Breast epithelium (tissue), 4 donors: ENCODE measurements at regions not wholly inside any gene's neighbourhood (a gene's known extent, or its start where the extent isn't known, plus 50 kb on each side); places are given as distances from the start of the nearest gene placed in this dataset.

Experiments used
- DNase-seq, 2 donors: peaks; one replicate each; pipeline ENCODE4 v3.0.0-alpha.2; 2019; ENCODE audit warnings: low spot score in 2 of 2
- H3K27ac ChIP-seq, 2 donors: fragments of 200-600 bp; sonication (generic) in 1 of 2; one replicate each; pipeline ENCODE4 v1.5.1; 2016 to 2019; ENCODE audit warnings: mild to moderate bottlenecking in 1 of 2
- H3K27me3 ChIP-seq, 2 donors: fragments of 200-600 bp; sonication (generic) in 1 of 2; one replicate each; pipeline versions ENCODE4 v1.5.1 to v1.6.0; 2017 to 2019; ENCODE audit warnings: control low read depth in 1 of 2, mild to moderate bottlenecking in 1 of 2
- H3K36me3 ChIP-seq: fragments of 200-600 bp; one replicate; pipeline ENCODE4 v1.5.1; 2019
- H3K4me1 ChIP-seq, 2 donors: fragments of 200-600 bp; sonication (generic); one replicate each; pipeline ENCODE4 v1.5.1; 2016 to 2019; ENCODE audit warnings: control low read depth in 1 of 2
- H3K4me3 ChIP-seq, 3 donors: fragments of 200-600 bp; sonication (generic); 1 replicate in 2 of 3; 2 replicates in 1 of 3; pipeline ENCODE4 v1.5.1; 2016 to 2019; ENCODE audit warnings: mild to moderate bottlenecking in 3 of 3, moderate library complexity in 2 of 3
- H3K9me3 ChIP-seq, 2 donors: fragments of 200-600 bp; sonication (generic) in 1 of 2; one replicate each; pipeline ENCODE4 v1.5.1; 2016 to 2019; ENCODE audit warnings: control low read depth in 1 of 2
- CTCF ChIP-seq, 3 donors: fragments of 450-650 bp; IDR thresholded peaks; one replicate each; pipeline ENCODE4 v1.5.1; 2016 to 2017; ENCODE audit warnings: antibody characterized with exemption in 3 of 3, mild to moderate bottlenecking in 3 of 3, moderate library complexity in 3 of 3
- POLR2A ChIP-seq: fragments of 450-650 bp; IDR thresholded peaks from one replicate; pipeline ENCODE4 v1.6.1; 2016; ENCODE audit warnings: antibody characterized with exemption, mild to moderate bottlenecking, moderate library complexity
- POLR2AphosphoS5 ChIP-seq, 3 donors: sonication (generic); formaldehyde crosslinking; IDR thresholded peaks; one replicate each; pipeline ENCODE4 v1.6.1; 2017; ENCODE audit warnings: antibody characterized with exemption in 3 of 3
- intact Hi-C: fragments of 100-400 bp; cut with DNase I; formaldehyde crosslinking; loops from one replicate; pipeline ENCODE4 v1.15.1; 2023; ENCODE audit warnings: low total_unique reads

- H3K36me3 ChIP-seq, result no peaks in the 10 kb centered on the region
- no peaks in the 10 kb centered on the region for H3K4me1 ChIP-seq
- no peak for DNase-seq
- no peaks in the 10 kb centered on the region for H3K27me3 ChIP-seq
- no peak for TF ChIP-seq POLR2A
- TF ChIP-seq POLR2AphosphoS5 (IDR thresholded peaks at IDR 0.05), result no peak
- no peak for TF ChIP-seq CTCF (IDR thresholded peaks at IDR 0.05)
- no peak overlapping the region for H3K4me3 ChIP-seq
- no peak overlapping the region for H3K27ac ChIP-seq
- intact Hi-C loops, result no loop called here
- no peaks in the 10 kb centered on the region for H3K9me3 ChIP-seq
Measured at GRCh38 chr17:12242345-12242954, 221.8 kb downstream of the MAP2K4 start.

- Histone ChIP-seq H3K36me3 (no peaks in the 10 kb centered on the region), H3K4me1 (no peaks in the 10 kb centered on the region), H3K27ac (no peak overlapping the region), H3K27me3 (no peaks in the 10 kb centered on the region), H3K9me3 (no peaks in the 10 kb centered on the region), H3K4me3 (no peak overlapping the region)
- TF ChIP-seq POLR2A, result no peak
- no peak for TF ChIP-seq CTCF (IDR thresholded peaks at IDR 0.05)
- DNase-seq, result no peak
- intact Hi-C loops, result no loop called here
Measured at GRCh38 chr17:12247761-12248160, 227.1 kb downstream of the MAP2K4 start.

GRCh38 chr17:12250973-12251372, 230.3 kb downstream of the MAP2K4 start:
- no peak overlapping the region for H3K4me3 ChIP-seq
- H3K27me3 ChIP-seq, result no peaks in the 10 kb centered on the region
- H3K36me3 ChIP-seq, result no peaks in the 10 kb centered on the region
- H3K4me1 ChIP-seq, result no peaks in the 10 kb centered on the region
- no peaks in the 10 kb centered on the region for H3K9me3 ChIP-seq
- no peak overlapping the region for H3K27ac ChIP-seq
- intact Hi-C loops, result no loop called here
- no peak for TF ChIP-seq POLR2AphosphoS5 (IDR thresholded peaks at IDR 0.05)
- TF ChIP-seq CTCF (IDR thresholded peaks at IDR 0.05), result no peak
- no peak for TF ChIP-seq POLR2A
- no peak for DNase-seq

DNA sequence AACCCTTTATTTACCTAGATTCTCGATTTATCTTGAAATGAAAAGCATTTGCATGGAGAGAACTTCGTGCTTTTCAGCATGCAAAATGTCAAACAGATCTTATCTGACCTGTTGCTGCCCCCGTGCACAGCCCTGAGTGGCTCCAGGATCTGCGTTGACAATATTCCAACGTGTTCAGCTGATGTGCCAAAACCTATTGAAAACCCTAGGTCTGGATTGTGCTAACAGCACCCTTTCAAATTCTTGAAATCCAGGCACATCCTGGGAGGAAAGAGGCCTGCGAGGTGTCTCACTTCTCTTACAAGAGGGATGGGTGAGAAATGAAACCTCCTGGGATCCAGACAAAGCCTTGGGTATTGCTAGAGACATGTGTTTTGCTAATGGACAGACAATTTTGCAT, 231.8 kb downstream of the MAP2K4 start:
- Histone ChIP-seq H3K4me3 (no peak overlapping the region), H3K27ac (no peak overlapping the region), H3K36me3 (no peaks in the 10 kb centered on the region), H3K9me3 (no peaks in the 10 kb centered on the region), H3K4me1 (no peaks in the 10 kb centered on the region), H3K27me3 (no peaks in the 10 kb centered on the region)
- TF ChIP-seq POLR2A (no peak), POLR2AphosphoS5 (IDR thresholded peaks at IDR 0.05) (no peak), CTCF (IDR thresholded peaks at IDR 0.05) (no peak)
- intact Hi-C loops, result no loop called here
- no peak for DNase-seq

DNA sequence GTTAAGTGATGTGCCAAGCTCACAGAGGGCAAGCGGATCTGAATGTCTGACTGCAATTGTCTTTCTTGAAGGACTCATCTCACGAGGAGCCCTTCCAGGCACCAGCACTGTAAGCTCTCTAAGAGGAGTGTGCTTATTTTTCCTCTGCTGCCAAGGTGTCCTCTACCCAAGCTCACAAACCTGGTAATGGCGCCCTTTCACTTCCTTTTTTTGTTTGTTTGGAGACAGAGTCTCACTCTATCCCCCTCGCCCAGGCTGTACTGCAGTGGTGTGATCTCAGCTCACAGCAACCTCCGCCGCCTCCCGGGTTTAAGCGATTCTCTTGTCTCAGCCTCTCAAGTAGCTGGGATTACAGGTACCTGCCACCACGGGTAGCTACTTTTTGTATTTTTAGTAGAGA, 233.8 kb downstream of the MAP2K4 start:
- Histone ChIP-seq H3K4me3 (no peak overlapping the region), H3K36me3 (no peaks in the 10 kb centered on the region), H3K27ac (no peak overlapping the region), H3K9me3 (no peaks in the 10 kb centered on the region), H3K27me3 (no peaks in the 10 kb centered on the region), H3K4me1 (no peaks in the 10 kb centered on the region)
- no peak for DNase-seq
- intact Hi-C loops, result no loop called here
- TF ChIP-seq CTCF (IDR thresholded peaks at IDR 0.05) (no peak), POLR2A (no peak), POLR2AphosphoS5 (IDR thresholded peaks at IDR 0.05) (no peak)
